Tibial nerve (tissue), 4 donors: ENCODE measurements at regions not wholly inside any gene's neighbourhood (a gene's known extent, or its start where the extent isn't known, plus 50 kb on each side); places are given as distances from the start of the nearest gene placed in this dataset.

ENCODE experiments used
- EP300 ChIP-seq, 2 donors: sonication (generic); formaldehyde crosslinking; IDR thresholded peaks; one replicate each; pipeline ENCODE4 v1.6.1; 2017; ENCODE audit warnings: antibody characterized with exemption in 2 of 2, mild to moderate bottlenecking in 1 of 2
- POLR2A ChIP-seq, 2 donors: fragments of 450-650 bp; IDR thresholded peaks; one replicate each; pipeline ENCODE4 v1.6.1; 2017; ENCODE audit warnings: antibody characterized with exemption in 2 of 2, mild to moderate bottlenecking in 2 of 2, moderate library complexity in 2 of 2
- TF ChIP-seq, protein P1 (sequence below), 5 experiments: fragments of 200-600 bp in 3 of 5; fragments of 450-650 bp in 2 of 5; sonication (generic) in 3 of 5; IDR thresholded peaks; one replicate each; pipeline ENCODE4 v1.5.1; 2016 to 2019; ENCODE audit warnings: antibody characterized with exemption in 5 of 5, mild to moderate bottlenecking in 3 of 5, moderate library complexity in 2 of 5

DNA sequence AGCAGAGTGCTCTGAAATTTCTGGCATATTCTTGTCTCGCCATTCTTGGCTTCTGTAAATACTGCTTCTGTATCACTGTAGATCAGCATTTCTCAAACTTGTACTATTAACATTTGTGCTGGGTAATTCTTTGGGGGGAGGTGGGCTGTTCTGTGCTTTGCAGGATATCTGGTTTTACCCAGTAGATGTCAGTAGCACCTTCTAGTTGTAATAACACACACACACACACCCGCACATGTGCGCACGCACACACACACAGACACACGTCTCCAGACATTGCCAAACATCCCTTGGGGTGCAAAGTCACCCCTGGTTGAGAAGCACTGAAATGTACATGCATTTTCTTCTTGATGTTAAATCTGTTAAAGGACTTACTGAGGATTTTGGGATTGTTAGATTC lies 304.1 kb downstream of the MAT2B start:
- TF ChIP-seq, protein P1, sequence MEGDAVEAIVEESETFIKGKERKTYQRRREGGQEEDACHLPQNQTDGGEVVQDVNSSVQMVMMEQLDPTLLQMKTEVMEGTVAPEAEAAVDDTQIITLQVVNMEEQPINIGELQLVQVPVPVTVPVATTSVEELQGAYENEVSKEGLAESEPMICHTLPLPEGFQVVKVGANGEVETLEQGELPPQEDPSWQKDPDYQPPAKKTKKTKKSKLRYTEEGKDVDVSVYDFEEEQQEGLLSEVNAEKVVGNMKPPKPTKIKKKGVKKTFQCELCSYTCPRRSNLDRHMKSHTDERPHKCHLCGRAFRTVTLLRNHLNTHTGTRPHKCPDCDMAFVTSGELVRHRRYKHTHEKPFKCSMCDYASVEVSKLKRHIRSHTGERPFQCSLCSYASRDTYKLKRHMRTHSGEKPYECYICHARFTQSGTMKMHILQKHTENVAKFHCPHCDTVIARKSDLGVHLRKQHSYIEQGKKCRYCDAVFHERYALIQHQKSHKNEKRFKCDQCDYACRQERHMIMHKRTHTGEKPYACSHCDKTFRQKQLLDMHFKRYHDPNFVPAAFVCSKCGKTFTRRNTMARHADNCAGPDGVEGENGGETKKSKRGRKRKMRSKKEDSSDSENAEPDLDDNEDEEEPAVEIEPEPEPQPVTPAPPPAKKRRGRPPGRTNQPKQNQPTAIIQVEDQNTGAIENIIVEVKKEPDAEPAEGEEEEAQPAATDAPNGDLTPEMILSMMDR (IDR thresholded peaks at IDR 0.05), result no peak
- no peak for TF ChIP-seq POLR2A (IDR thresholded peaks at IDR 0.05)
- TF ChIP-seq EP300 (IDR thresholded peaks at IDR 0.05), result no peak
